COLO668 (cell line): ENCODE measurements at regions not wholly inside any gene's neighbourhood (a gene's known extent, or its start where the extent isn't known, plus 50 kb on each side); places are given as distances from the start of the nearest gene placed in this dataset.
"Not testable (repeated sequence)": the region's sequence is repeated elsewhere in the genome, so short reads cannot be mapped to it uniquely, and the experiment has no call there.

ENCODE experiments used
- DNase-seq: peaks from one replicate; lab custom pipeline; 2025; ENCODE audit not compliant: unreplicated experiment; lab: John Stamatoyannopoulos, UW

GRCh38 chr2:14751581-14751980 lies 119.1 kb downstream of the LRATD1 start:
- DNase-seq, result peak; percentile 72

DNA sequence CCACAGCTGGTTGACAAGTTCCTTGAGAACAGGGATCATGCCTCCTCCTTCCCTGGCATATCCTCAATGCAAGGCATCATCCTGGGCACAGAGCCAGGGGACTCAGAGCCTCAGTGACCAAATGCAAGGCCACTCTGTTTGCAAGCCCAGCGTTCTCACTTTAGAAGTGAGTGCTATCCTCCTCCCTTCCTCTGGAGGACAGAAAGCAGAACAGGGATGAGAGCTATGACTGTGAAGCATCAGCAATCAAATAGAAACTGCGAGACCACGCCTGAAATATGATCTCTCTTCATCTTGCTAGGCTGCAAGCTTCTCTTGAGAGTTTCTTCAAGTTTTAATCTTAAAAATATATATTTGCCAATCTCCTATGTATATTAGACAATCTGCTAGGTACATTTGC lies 119.8 kb downstream of the LRATD1 start:
- no peak for DNase-seq

DNA sequence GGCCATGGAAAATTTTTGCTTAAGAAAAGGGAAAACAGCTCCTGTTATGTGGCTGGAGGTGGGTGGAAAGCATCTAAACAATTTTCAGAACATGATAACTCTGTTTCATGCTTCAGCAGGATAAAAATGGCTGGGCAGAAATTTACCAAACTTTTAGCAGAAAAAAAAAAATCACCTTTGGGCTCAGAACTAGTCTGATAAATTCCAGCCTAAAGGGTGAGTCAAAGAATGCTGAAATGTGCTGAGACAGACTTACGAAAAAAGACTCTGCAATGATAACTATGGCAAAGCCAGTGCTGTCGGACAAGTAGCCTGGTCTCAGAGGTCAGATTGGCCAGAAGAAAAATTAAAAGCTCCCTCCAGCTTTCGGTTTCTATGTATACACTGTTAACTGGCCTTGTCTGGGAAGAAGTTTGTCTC lies 123.6 kb downstream of the LRATD1 start:
- DNase-seq, result no peak

- DNase-seq, result no peak
Measured at GRCh38 chr2:14756981-14757657, 124.6 kb downstream of the LRATD1 start.

- no peak for DNase-seq
Measured at GRCh38 chr2:14759082-14759481, 126.6 kb downstream of the LRATD1 start.

DNA sequence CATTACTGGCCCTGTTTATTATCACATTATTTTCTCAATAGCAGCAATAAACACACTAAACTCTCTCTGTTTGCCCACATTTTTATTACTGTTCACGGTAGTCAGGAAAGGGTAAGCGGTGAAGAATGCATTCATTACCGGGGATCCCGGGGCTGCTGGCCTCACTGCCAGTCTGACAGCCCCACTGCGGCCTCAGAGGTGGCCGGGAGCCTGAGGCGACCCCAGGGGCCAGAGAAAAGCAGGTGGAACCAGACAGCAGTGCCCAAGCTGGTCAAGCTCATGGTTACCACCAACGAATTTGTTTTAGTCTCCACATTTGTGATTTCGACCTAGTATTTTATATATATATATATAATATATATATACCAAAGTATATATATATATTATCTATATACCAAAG lies 127.7 kb downstream of the LRATD1 start:
- DNase-seq, result no peak

GRCh38 chr2:14761118-14761517 lies 128.6 kb downstream of the LRATD1 start:
- DNase-seq, result no peak

DNA sequence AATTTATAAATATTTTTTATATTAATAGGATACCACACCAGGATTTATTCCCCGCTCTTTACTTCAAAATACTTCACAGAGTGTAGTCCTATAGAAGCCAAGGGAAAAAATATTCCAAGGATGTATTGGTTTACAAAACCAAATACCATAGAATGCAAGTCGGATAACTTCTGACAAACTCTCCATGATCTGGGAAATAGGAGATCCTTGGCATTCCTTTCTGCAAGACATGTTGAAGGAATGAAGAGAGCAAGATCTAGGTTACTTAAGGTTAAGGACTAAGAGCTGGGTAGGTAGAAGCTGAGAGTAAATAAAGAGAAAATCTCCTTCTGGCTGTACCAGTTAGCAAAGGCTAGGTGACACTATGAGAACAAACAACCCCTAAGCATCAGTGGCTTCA lies 141.2 kb downstream of the LRATD1 start:
- no peak for DNase-seq

DNA sequence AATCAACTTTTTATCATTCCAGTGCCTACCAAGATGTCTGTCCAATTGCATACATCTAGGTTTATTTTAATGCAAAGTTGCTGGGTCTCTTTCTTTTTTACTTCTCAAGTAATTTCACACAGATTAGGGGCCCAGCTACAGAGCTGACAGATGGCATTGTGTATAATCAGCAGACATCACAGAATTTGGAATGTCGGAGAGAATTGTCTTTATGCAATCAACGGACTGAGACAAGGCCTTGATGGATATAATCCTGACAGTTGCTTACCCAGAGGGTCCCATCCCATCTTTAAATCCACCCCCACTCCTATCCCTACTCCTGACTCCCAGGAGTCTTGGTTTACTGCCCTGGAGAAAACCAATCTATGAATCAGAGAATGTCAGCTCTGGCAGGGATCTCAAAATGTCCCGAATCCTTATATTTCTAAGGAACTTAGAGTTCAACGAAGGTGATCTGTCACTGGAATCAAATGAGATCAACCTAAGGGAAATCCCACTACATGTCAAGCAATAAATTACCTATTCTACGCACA lies 142.0 kb downstream of the LRATD1 start:
- no peak for DNase-seq

DNA sequence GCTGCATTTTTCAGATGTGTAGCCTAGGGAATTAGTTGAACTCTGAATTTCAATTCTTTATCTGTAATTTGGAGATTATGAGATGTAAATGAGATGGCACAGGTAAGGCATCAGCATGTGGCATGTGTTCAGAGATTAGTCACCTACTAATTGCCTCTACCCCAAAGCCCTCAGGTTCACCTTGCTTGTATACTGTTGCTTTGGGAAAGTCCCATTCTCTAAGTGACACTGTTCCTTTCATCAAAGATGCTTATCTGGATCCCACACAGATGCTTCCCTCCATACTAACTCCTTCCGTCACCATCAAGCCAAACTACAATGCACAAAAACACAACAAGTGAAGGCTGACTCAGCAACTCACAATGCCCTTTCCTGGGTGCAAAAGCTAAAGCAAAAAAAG lies 143.7 kb downstream of the LRATD1 start:
- no peak for DNase-seq

GRCh38 chr2:14778015-14778414 lies 145.5 kb downstream of the LRATD1 start:
- DNase-seq, result no peak

DNA sequence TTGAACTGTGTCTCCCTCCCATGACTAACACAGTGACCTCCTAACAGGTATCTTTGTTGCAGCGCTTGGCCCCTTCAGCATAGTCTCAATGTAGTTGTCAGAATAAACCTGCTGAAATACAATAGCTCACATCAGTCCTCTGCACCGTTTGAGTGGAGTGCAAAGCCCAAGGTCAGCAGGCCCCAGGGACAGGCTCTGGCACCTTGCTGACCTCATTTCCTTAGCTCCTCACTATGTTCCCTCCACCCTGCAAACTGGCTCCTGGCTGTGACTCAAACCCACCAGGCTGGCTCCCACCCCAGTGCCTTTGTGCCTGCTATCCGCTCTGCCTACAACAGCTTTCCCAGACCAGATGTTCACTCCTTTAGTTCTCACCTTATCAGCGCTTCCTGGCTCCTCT lies 146.7 kb downstream of the LRATD1 start:
- no peak for DNase-seq

DNA sequence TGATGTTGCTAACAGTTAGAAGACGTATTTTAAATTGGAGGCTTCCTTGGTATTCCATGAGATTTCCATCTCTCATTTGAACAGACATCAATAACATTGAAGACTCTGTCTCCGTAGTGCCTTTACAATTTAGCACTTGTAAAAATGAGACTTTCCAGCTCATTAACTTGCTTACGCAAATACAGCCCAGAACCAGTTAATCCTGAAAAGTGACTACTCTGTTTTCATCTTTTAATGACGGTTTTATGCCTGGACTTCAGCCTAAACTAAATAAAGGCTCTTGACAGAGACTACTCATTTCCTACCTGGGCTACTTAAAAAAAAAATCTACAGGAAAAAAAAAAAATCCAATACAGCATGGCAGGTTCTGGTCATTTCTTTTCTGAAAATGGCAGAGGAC lies 148.6 kb downstream of the LRATD1 start:
- DNase-seq, result no peak

DNA sequence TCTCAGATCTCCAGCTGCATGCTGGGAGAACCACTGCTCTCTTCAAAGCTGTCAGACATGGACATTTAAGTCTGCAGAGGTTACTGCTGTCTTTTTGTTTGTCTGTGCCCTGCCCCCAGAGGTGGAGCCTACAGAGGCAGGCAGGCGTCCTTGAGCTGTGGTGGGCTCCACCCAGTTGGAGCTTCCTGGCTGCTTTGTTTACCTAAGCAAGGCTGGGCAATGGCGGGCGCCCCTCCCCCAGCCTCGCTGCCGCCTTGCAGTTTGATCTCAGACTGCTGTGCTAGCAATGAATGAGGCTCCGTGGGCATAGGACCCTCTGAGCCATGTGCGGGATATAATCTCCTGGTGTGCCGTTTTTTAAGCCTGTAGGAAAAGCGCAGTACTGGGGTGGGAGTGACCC lies 156.3 kb downstream of the LRATD1 start:
- not testable (repeated sequence) for DNase-seq

DNA sequence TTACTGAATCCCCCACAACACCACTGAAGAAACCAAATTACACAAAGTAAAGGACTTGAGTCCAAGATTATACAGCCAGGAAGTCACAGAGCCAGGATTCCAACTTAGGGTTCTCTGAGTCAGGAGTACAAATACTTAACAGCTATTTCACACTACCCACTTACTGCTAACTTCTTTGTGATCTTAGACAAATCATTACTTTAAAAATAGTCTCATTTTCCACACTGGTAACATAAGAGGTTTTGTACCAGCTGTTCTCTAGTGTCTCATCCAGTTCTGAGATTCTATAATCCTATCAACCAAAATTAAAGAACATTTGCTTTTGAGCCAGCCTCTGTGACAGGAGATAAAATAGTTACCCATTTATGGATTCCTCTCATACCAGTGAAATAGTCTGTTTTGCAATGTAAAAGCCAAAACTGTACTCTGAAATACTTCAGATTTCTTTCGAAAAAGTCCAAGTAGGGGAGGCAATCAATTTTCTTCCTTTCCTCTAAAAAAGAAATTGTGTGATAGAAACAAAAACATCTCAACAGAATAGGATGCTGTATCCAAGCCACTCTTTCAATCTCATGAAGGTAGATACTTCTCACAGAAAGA lies 157.6 kb downstream of the LRATD1 start:
- no peak for DNase-seq

GRCh38 chr2:14803994-14804393 lies 171.5 kb downstream of the LRATD1 start:
- DNase-seq, result no peak

GRCh38 chr2:14804902-14805301 lies 172.4 kb downstream of the LRATD1 start:
- DNase-seq, result peak; percentile 18

- DNase-seq, result no peak
Measured at GRCh38 chr2:14806613-14807012, 174.1 kb downstream of the LRATD1 start.

GRCh38 chr2:14815201-14815600 lies 182.7 kb downstream of the LRATD1 start:
- no peak for DNase-seq

DNA sequence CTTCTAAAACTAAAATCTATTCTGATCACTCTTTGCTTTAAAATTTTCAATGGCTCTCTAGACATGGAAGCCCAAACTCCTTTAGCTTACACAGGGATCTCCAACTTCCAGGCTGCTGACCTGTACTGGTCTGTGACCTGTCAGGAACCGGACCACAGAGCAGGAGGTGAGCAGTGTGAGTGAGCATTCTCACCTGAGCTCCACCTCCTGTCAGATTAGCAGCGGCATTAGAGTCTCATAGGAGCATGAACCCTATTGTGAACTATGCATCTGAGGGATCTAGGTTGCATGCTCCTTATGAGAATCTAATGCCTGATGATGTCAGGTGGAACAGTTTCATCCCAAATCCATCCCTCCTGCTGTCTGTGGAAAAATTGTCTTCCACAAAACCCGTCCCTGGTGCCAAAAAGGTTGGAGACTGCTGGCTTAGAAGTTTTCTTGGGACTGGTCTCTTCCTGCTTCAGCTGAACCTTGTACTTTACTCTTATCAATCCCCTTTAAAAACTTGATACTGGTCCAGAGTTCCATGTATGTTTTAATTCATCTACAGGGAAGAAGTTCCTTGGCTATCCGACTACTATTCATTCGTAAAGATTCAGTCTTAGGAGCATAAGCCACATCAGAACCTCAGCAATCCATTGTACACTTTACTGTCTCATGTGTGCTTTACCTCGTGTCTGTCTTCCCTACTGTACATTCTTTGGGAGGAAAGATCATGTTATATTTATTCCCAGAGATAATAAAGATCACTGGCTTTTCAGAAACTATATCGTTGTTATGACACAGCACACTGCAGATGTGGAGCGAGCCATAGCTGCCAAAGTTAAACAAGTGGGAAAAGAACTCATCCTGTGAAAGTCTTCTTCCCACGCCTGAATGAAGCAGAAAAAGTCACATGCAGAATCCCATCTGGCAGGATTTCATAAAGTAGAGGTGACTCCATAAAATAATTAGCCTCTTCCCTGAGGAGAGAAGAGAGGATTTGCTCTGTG lies 183.8 kb downstream of the LRATD1 start:
- no peak for DNase-seq

GRCh38 chr2:14817848-14818247 lies 185.3 kb downstream of the LRATD1 start:
- DNase-seq, result no peak

DNA sequence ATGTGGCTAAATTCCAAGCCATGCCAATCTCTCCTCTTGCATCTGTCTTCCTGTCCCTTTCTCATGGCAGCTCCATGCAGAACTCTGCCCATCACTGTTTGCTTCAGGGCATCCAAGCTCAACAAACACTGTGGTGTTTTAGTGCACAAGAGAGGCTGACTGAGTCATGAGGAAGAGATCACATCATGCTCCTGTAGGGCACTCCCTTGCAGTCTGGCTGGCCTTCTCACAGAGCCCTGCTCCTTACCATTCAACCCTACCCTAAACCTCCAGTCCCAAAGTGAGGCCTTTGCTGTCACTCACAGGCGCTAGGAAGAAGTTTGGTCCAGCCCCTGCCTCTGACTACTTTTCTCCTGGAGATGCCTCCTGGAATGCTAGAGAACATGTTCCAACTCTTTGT lies 194.0 kb downstream of the LRATD1 start:
- DNase-seq, result no peak
